Tibial artery (tissue), 4 donors: ENCODE measurements at regions not wholly inside any gene's neighbourhood (a gene's known extent, or its start where the extent isn't known, plus 50 kb on each side); places are given as distances from the start of the nearest gene placed in this dataset.

Experiments
- DNase-seq, 2 donors: peaks; one replicate each; pipeline ENCODE4 v3.0.0-alpha.2; 2019
- H3K27ac ChIP-seq, 2 donors: fragments of 200-600 bp; sonication (generic) in 1 of 2; 1 replicate in 1 of 2; 2 replicates in 1 of 2; pipeline ENCODE4 v1.5.1; 2018 to 2019; ENCODE audit warnings: mild to moderate bottlenecking in 1 of 2
- H3K27me3 ChIP-seq, 2 donors: fragments of 200-600 bp; sonication (generic) in 1 of 2; one replicate each; pipeline versions ENCODE4 v1.5.1 to v1.6.0; 2016 to 2019
- H3K36me3 ChIP-seq, 3 donors: fragments of 200-600 bp; sonication (generic) in 2 of 3; one replicate each; pipeline ENCODE4 v1.5.1; 2016 to 2019; ENCODE audit warnings: mild to moderate bottlenecking in 2 of 3
- H3K4me1 ChIP-seq, 4 donors: fragments of 200-600 bp; sonication (generic) in 2 of 4; 1 replicate in 3 of 4; 2 replicates in 1 of 4; pipeline ENCODE4 v1.5.1; 2016 to 2019
- H3K4me3 ChIP-seq, 2 donors: fragments of 200-600 bp; sonication (generic) in 1 of 2; 1 replicate in 1 of 2; 2 replicates in 1 of 2; pipeline ENCODE4 v1.5.1; 2018 to 2019; ENCODE audit warnings: mild to moderate bottlenecking in 2 of 2
- H3K9me3 ChIP-seq, 3 donors: fragments of 200-600 bp; sonication (generic) in 1 of 3; one replicate each; pipeline ENCODE4 v1.5.1; 2016 to 2019
- intact Hi-C: fragments of 100-400 bp; cut with DNase I; formaldehyde crosslinking; loops from one replicate; pipeline ENCODE4 v1.15.0; 2023; ENCODE audit warnings: low total_unique reads
- TF ChIP-seq, protein P1 (sequence below), 2 experiments: fragments of 200-600 bp in 1 of 2; fragments of 450-650 bp in 1 of 2; IDR thresholded peaks; one replicate each; pipeline ENCODE4 v1.5.1; 2017 to 2019; ENCODE audit warnings: antibody characterized with exemption in 2 of 2, mild to moderate bottlenecking in 1 of 2, moderate library complexity in 1 of 2

DNA sequence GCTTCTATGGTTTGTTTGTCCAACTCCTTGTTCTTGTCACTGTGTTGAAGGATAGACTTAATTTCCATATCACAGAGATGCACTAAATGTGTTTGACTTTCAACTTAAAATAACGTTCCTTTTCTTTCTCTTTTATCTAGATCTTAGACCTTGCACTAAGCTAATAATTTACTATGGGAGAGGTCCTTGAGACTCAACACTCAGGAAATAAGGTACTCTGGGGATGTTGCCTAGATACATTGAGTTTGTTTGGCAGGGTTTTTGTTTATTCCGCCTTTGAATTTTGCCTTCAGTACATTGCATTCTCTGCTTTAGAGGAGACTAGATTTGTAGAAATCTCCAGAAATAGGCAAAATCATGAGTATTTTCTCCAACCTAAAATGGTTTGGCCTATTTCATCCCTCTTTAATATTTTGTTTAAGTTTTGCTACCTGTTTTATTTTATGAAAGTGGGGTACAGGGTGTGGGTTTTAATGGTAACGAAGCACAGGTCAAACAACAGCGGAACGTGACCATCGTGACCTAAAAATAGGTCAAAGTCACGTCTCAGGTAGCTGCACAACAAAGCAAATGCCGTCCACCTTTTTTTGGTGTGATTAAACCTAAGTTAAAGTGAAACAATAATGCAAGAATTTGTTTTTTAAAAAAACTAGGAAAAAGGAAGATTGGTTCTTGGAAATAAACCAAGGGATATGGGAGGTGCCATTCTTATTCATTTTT is 115.3 kb upstream of the CPSF6 start:
- DNase-seq = no peak
- H3K27ac ChIP-seq = no peak overlapping the region
- TF ChIP-seq, protein P1, sequence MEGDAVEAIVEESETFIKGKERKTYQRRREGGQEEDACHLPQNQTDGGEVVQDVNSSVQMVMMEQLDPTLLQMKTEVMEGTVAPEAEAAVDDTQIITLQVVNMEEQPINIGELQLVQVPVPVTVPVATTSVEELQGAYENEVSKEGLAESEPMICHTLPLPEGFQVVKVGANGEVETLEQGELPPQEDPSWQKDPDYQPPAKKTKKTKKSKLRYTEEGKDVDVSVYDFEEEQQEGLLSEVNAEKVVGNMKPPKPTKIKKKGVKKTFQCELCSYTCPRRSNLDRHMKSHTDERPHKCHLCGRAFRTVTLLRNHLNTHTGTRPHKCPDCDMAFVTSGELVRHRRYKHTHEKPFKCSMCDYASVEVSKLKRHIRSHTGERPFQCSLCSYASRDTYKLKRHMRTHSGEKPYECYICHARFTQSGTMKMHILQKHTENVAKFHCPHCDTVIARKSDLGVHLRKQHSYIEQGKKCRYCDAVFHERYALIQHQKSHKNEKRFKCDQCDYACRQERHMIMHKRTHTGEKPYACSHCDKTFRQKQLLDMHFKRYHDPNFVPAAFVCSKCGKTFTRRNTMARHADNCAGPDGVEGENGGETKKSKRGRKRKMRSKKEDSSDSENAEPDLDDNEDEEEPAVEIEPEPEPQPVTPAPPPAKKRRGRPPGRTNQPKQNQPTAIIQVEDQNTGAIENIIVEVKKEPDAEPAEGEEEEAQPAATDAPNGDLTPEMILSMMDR (IDR thresholded peaks at IDR 0.05) = no peak

DNA sequence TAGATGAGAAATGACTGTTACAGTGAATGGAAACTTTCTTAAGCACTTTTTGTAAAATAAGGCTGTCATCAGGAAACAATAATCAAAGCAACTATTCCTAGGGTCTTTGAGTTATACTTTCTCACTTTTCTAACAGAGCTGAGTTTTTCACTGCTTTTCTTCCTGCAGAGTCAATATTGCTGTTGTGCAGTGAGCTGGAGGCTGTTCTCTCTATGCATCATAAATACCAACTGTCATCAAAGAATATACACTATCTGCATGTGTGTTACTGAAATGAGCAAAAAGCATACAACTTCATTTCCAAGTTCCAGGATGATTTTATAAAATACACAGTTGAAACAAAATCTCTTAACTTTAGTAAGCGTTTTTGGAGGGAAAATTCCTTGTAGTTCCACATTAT is 110.4 kb upstream of the CPSF6 start:
- no peaks in the 10 kb centered on the region for H3K27me3 ChIP-seq
- H3K27ac ChIP-seq = no peak overlapping the region
- H3K9me3 ChIP-seq = no peaks in the 10 kb centered on the region
- TF ChIP-seq, protein P1 (IDR thresholded peaks at IDR 0.05) = no peak
- no peaks in the 10 kb centered on the region for H3K36me3 ChIP-seq
- H3K4me3 ChIP-seq = no peak overlapping the region
- intact Hi-C loops = no loop called here
- no peak for DNase-seq
- H3K4me1 ChIP-seq = no peaks in the 10 kb centered on the region

More for the DNA sequence above, 115.3 kb upstream of the CPSF6 start:
- Histone ChIP-seq H3K4me3 (no peak overlapping the region), H3K4me1 (no peaks in the 10 kb centered on the region), H3K36me3 (no peaks in the 10 kb centered on the region), H3K9me3 (no peaks in the 10 kb centered on the region), H3K27me3 (no peaks in the 10 kb centered on the region)
- intact Hi-C loops = no loop called here

DNA sequence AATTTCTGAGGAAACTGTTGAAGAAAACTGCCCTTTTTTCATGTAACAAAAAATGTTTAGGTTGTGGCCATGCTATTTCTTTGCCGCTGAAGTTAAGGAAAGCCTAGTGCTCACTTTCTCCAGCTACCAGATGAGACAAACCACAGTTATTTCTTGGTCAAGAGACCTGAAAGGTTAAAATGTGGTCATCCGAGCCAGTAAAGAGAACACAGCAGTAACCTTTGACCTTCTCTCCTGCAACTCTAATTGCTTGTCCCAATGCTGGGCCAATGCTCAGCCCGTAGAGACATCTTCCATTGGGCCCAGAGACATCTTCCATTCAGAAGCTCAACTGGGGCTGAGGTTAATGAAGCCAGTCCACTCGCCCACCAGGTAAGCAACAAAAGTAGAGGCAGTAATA is 109.8 kb upstream of the CPSF6 start:
- Histone ChIP-seq H3K4me3 (no peak overlapping the region), H3K9me3 (no peaks in the 10 kb centered on the region), H3K4me1 (no peaks in the 10 kb centered on the region), H3K36me3 (no peaks in the 10 kb centered on the region), H3K27me3 (no peaks in the 10 kb centered on the region), H3K27ac (no peak overlapping the region)
- DNase-seq = no peak
- intact Hi-C loops = no loop called here
- TF ChIP-seq, protein P1 (IDR thresholded peaks at IDR 0.05) = no peak

DNA sequence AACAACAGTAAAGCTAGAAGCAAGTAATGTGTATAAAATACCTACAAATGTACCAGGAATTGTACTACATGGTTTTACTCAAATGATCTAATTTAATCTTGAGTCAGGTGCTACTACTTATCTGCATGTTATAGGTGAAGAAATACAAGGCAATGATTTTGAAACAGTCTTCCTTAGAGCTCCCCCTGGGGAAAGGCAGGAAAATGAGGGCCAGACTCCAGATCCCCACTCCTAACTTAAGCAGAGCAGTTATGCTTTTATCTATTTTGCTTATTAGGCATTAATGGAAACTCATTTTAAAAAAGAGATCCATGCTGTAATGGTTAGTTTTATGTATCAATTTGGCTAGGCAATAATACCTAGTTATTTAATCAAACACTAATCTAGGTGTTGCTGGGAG is 109.3 kb upstream of the CPSF6 start:
- no peak overlapping the region for H3K4me3 ChIP-seq
- TF ChIP-seq, protein P1 (IDR thresholded peaks at IDR 0.05) = no peak
- intact Hi-C loops = no loop called here

DNA sequence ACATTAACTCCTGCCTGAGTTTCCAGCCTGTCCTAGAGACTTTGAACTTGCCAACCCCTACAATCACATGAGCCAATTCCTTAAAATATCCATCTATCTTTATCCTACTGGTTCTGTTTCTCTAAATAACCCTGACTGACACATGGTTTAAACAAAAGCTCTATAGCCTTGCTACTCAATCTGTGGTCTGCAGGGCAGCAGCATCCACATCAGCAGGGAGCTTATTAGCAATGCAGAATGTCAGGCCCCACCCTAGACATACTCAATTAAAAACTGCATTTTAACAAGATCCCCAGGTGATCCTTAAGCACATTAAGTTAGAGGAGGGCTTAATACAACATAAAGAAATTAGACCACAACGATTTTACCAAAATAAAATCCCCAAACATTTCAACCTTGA is 108.3 kb upstream of the CPSF6 start:
- TF ChIP-seq, protein P1 (IDR thresholded peaks at IDR 0.05) = no peak

More for the DNA sequence above, 109.3 kb upstream of the CPSF6 start:
- Histone ChIP-seq H3K27ac (no peak overlapping the region), H3K36me3 (no peaks in the 10 kb centered on the region), H3K27me3 (no peaks in the 10 kb centered on the region), H3K9me3 (no peaks in the 10 kb centered on the region), H3K4me1 (no peaks in the 10 kb centered on the region)
- no peak for DNase-seq

More for the DNA sequence above, 108.3 kb upstream of the CPSF6 start:
- no peaks in the 10 kb centered on the region for H3K36me3 ChIP-seq
- no peaks in the 10 kb centered on the region for H3K4me1 ChIP-seq
- no peaks in the 10 kb centered on the region for H3K27me3 ChIP-seq
- no peak overlapping the region for H3K4me3 ChIP-seq
- intact Hi-C loops = no loop called here
- no peak for DNase-seq
- no peaks in the 10 kb centered on the region for H3K9me3 ChIP-seq
- H3K27ac ChIP-seq = no peak overlapping the region
